GM12865 (cell line): ENCODE measurements at regions not wholly inside any gene's neighbourhood (a gene's known extent, or its start where the extent isn't known, plus 50 kb on each side); places are given as distances from the start of the nearest gene placed in this dataset.

Experiments
- DNase-seq: peaks from one replicate; pipeline ENCODE4 v3.0.0; 2010; ENCODE audit warnings: low read depth
- H3K4me3 ChIP-seq: 2 replicates; pipeline ENCODE4 v1.5.1; 2011; ENCODE audit warnings: mild to moderate bottlenecking, low read depth, low read length, control low read depth
- TF ChIP-seq, protein P1 (sequence below): IDR thresholded peaks from 2 replicates; pipeline ENCODE4 v1.5.1; 2011; ENCODE audit warnings: low read length, control low read depth, low read depth, inconsistent platforms; ENCODE audit not compliant: insufficient read depth; ENCODE audit errors: missing control alignments

DNA sequence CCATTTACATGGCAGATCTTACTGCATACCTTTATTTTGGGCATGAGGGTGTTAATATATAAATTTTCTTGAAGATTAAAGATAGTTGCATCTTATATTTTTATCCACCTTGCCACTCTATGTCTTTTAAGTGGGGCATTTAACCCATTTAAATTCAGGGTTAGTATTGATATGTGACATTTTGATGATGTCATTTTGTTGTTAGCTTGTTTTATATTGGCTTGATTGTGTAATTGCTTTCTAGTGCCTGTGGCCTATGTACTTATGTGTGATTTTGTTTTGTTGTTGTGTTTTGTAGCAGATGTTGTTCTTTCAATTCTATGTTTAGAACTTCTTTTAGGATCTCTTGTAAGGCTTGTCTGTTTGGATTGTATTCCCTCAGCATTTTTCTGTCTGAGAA lies 939.9 kb upstream of the CDH9 start:
- no peak for DNase-seq
- no peak overlapping the region for H3K4me3 ChIP-seq
- TF ChIP-seq, protein P1, sequence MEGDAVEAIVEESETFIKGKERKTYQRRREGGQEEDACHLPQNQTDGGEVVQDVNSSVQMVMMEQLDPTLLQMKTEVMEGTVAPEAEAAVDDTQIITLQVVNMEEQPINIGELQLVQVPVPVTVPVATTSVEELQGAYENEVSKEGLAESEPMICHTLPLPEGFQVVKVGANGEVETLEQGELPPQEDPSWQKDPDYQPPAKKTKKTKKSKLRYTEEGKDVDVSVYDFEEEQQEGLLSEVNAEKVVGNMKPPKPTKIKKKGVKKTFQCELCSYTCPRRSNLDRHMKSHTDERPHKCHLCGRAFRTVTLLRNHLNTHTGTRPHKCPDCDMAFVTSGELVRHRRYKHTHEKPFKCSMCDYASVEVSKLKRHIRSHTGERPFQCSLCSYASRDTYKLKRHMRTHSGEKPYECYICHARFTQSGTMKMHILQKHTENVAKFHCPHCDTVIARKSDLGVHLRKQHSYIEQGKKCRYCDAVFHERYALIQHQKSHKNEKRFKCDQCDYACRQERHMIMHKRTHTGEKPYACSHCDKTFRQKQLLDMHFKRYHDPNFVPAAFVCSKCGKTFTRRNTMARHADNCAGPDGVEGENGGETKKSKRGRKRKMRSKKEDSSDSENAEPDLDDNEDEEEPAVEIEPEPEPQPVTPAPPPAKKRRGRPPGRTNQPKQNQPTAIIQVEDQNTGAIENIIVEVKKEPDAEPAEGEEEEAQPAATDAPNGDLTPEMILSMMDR = no peak

DNA sequence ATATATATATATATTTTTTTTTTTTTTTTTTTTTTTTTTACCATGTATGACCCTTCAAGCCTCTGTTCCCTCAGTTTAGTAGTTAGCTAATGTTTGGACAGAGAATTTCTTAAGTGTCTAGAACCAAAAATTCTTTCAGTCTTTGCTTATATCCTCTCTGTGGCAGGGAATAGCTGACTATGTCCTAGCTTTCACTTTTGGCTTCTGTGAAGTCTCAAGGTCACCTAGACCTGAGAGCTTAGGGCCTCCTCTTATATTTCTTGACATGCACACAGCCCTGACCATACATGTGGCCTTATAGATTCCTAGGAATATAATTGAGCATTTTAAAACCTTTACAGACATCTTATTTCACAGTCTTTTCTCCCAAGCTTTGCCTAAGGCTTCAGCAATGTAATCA lies 930.8 kb upstream of the CDH9 start:
- no peak for DNase-seq
- TF ChIP-seq, protein P1 = no peak
- H3K4me3 ChIP-seq = no peak overlapping the region

DNA sequence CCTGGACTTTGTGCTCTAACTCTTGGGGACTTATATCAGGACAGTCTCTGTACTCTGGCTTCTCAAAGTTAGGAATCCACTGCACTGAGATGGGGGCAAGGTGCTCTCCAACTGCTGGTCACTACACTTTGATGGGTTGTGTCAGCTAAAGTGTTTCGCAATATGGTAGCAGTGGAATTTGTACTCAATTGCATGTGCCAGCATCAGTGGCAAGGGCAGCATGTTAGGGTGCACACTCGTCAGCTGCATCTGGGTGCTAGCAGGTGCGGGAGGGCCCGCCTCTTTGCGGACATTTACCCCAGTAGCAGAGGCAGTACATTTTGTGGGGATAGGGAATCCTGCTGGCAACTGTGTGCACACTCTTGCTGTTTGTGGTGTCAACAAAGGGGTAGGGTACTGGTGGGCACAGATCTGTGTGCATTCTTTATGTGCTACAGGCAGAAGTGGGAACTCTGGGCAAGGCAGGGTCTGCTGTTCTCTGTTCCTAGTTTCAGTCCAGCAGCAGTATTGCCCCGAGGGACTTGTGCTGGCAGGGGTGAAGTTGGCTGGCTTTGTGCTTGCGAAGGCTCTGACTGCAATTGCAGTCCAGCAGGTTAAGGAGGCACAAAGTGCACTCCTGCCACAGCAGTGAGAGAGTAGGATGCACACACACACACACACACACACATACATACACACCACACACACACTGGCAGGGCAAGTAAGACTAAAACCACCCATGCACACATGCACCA lies 924.8 kb upstream of the CDH9 start:
- no peak for DNase-seq
- H3K4me3 ChIP-seq = no peak overlapping the region
- TF ChIP-seq, protein P1 = no peak

DNA sequence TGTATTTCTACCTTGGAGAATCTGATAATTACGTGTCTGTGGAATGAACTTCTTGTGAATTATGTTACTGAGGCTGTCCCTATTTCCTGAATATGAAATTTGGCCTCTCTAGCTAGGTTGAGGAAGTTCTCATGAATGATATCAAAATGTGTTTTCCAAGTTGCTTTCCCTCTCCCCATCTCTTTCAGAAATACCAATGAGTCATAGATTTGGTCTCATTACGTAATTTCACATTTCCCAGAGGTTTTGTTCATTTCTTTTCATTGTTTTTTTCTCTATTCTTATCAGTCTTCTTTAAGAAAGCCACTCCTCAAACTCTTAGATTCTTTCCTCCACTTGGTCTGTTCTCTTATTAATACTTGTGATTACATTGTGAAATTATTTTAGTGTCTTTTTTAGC lies 923.8 kb upstream of the CDH9 start:
- DNase-seq = no peak
- no peak overlapping the region for H3K4me3 ChIP-seq
- TF ChIP-seq, protein P1 = no peak

DNA sequence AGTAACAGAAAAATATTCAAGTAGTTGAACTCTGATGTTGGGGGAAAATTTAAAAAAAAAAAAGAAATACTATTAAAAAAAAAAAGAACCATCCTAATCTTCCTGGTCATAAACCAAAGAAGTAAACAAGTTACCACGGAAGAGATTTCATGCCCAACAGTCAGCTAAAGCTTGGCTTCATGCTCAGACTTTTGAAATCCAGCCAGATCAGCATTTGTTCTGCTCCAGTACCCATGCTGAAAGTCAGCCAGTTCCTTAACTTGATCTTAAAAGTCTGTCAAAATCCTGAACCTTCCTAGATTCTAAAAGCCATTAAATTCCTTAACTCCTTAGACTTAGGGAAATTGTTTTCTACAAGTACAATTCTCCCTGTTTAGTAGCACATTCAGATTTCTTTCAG lies 908.7 kb upstream of the CDH9 start:
- H3K4me3 ChIP-seq = no peak overlapping the region
- TF ChIP-seq, protein P1 = no peak
- no peak for DNase-seq

DNA sequence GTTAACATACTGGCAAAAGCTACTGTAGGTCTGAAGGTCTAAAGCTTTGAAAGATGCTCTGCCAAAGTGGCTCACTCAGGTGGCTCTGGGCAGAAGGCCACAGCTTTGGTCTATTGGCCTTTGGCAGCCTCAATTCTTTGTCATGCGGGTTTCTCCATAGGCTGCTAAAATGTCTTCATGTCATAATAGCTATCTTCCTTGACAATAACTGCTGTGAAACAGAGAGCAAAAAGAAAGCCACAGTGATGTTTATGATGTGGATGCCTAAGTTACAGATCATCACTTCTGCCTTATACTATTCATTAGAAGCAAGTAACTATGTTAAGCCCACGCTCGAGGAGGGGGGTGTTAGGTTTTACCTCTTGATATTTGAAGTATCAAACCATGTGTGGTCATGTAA lies 906.1 kb upstream of the CDH9 start:
- TF ChIP-seq, protein P1 = no peak
- DNase-seq = no peak
- H3K4me3 ChIP-seq = no peak overlapping the region

DNA sequence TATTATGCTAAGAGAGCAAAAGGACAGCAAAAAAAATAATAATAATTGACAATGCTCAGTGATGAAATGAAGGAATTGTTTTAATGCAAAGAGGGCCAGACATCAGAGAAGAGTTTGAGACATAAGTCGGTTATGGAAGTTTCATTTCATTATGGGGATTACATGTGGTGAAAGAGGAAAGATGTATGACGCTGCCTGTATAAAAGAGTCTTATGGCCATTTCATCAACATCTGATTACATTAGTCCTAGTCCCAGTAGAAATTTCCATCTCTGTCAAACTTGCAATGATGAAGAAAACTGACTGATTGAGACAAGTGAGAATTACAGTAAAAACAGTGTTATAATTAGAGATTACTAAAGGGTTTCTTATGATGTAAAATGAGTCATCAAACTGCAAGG lies 900.6 kb upstream of the CDH9 start:
- TF ChIP-seq, protein P1 = no peak
- DNase-seq = no peak
- H3K4me3 ChIP-seq = no peak overlapping the region
